CD14-positive monocyte (primary cell): ENCODE measurements at regions not wholly inside any gene's neighbourhood (a gene's known extent, or its start where the extent isn't known, plus 50 kb on each side); places are given as distances from the start of the nearest gene placed in this dataset. TPM values are rescaled to one million over a fixed set of nuclear protein-coding genes. Genes with fewer than 3 reads are reported as not detected.

Experiments
- DNase-seq, 3 donors: peaks; one replicate each; pipeline ENCODE4 v3.0.0-alpha.2; 2011 to 2022
- H2AFZ ChIP-seq: 2 replicates; pipeline ENCODE4 v1.6.0; 2012; ENCODE audit warnings: mild to moderate bottlenecking, low read depth, low read length, inconsistent platforms; ENCODE audit not compliant: insufficient read depth, poor library complexity, severe bottlenecking
- H3K27ac ChIP-seq, 2 donors: 1 replicate in 1 of 2; 2 replicates in 1 of 2; pipeline ENCODE4 v1.5.1; 2012 to 2013; ENCODE audit warnings: low read length in 2 of 2, control low read depth in 1 of 2, inconsistent platforms in 1 of 2, low read depth in 1 of 2, mild to moderate bottlenecking in 1 of 2
- H3K27me3 ChIP-seq, 2 donors: one replicate each; pipeline versions ENCODE4 v1.6.0 to v1.6.1; 2011 to 2013; ENCODE audit warnings: low read length in 2 of 2; ENCODE audit not compliant: control insufficient read depth in 2 of 2, insufficient read depth in 2 of 2
- H3K36me3 ChIP-seq, 2 donors: replicated peaks in 1 of 2; 1 replicate in 1 of 2; 2 replicates in 1 of 2; pipeline versions ENCODE4 v1.5.1 to v1.6.1; 2012 to 2013; ENCODE audit warnings: low read length in 2 of 2, control low read depth in 1 of 2, inconsistent platforms in 1 of 2, mild to moderate bottlenecking in 1 of 2; ENCODE audit not compliant: insufficient read depth in 2 of 2, control insufficient read depth in 1 of 2
- H3K4me1 ChIP-seq, 2 donors: 1 replicate in 1 of 2; 2 replicates in 1 of 2; pipeline versions ENCODE4 v1.5.1 to v1.6.1; 2012 to 2013; ENCODE audit warnings: low read length in 2 of 2, control low read depth in 1 of 2, inconsistent platforms in 1 of 2, mild to moderate bottlenecking in 1 of 2, moderate library complexity in 1 of 2; ENCODE audit not compliant: insufficient read depth in 2 of 2, control insufficient read depth in 1 of 2
- H3K4me2 ChIP-seq: replicated peaks from 2 replicates; pipeline ENCODE3; 2012; ENCODE audit warnings: low read length, moderate library complexity, mild to moderate bottlenecking; ENCODE audit not compliant: poor library complexity, severe bottlenecking; ENCODE audit errors: extremely low read depth
- H3K4me3 ChIP-seq, 3 experiments: fragments of 200-600 bp in 1 of 3; sonication (generic) in 1 of 3; replicated peaks in 1 of 3; 1 replicate in 2 of 3; 2 replicates in 1 of 3; pipeline ENCODE4 v1.5.1; 2011 to 2013; ENCODE audit warnings: low read length in 3 of 3, mild to moderate bottlenecking in 3 of 3, control low read depth in 2 of 3, low read depth in 2 of 3, inconsistent platforms in 1 of 3, moderate library complexity in 1 of 3
- H3K79me2 ChIP-seq: 2 replicates; pipeline ENCODE4 v1.6.0; 2012; ENCODE audit warnings: mild to moderate bottlenecking, control low read depth, inconsistent platforms, low read length, moderate library complexity; ENCODE audit not compliant: insufficient read depth
- H3K9ac ChIP-seq: 2 replicates; pipeline ENCODE4 v1.6.0; 2017; ENCODE audit warnings: low read length, mild to moderate bottlenecking; ENCODE audit not compliant: insufficient read depth, poor library complexity, severe bottlenecking
- H3K9me3 ChIP-seq, 2 donors: replicated peaks in 1 of 2; 1 replicate in 1 of 2; 2 replicates in 1 of 2; pipeline versions ENCODE4 v1.5.1 to v1.6.1; 2012 to 2013; ENCODE audit warnings: low read length in 2 of 2, control low read depth in 1 of 2; ENCODE audit not compliant: control insufficient read depth in 1 of 2, insufficient read depth in 1 of 2
- H4K20me1 ChIP-seq: 2 replicates; pipeline ENCODE4 v1.6.0; 2012; ENCODE audit warnings: mild to moderate bottlenecking, low read length, control low read depth, moderate library complexity; ENCODE audit not compliant: insufficient read depth
- H3K27ac Mint-ChIP-seq, 7 donors: one replicate each; pipeline ENCODE4 v1.8.0; 2020; ENCODE audit warnings: mild to moderate bottlenecking in 7 of 7, mixed read lengths in 7 of 7, moderate library complexity in 6 of 7, inconsistent platforms in 2 of 7
- H3K27me3 Mint-ChIP-seq, 3 donors: one replicate each; pipeline ENCODE4 v1.8.0; 2021 to 2022; ENCODE audit warnings: low read depth in 3 of 3, mild to moderate bottlenecking in 3 of 3, mixed read lengths in 3 of 3, moderate library complexity in 3 of 3, inconsistent platforms in 1 of 3
- H3K36me3 Mint-ChIP-seq, 2 donors: one replicate each; pipeline ENCODE4 v1.8.0; 2020; ENCODE audit warnings: mixed read lengths in 2 of 2, inconsistent platforms in 1 of 2, mild to moderate bottlenecking in 1 of 2
- H3K4me1 Mint-ChIP-seq: one replicate; pipeline ENCODE4 v1.8.0; 2020; ENCODE audit warnings: mild to moderate bottlenecking, mixed read lengths
- H3K4me3 Mint-ChIP-seq, 2 donors: one replicate each; pipeline ENCODE4 v1.8.0; 2020; ENCODE audit warnings: mild to moderate bottlenecking in 2 of 2, mixed read lengths in 2 of 2, moderate library complexity in 1 of 2
- H3K9me3 Mint-ChIP-seq, 7 donors: one replicate each; pipeline ENCODE4 v1.8.0; 2020 to 2022; ENCODE audit warnings: mixed read lengths in 7 of 7, mild to moderate bottlenecking in 6 of 7, moderate library complexity in 6 of 7, inconsistent platforms in 2 of 7
- WGBS: methylation state at CpG from one replicate; pipeline ENCODE4 v1.1.5; 2013; ENCODE audit warnings: missing lambda C conversion rate; ENCODE audit not compliant: insufficient coverage; 5-methylcytosine and 5-hydroxymethylcytosine counted together
- intact Hi-C, 2 donors: fragments of 100-400 bp; cut with micrococcal nuclease; formaldehyde crosslinking; loops; one replicate each; pipeline versions ENCODE4 v1.15.0 to v1.15.1; 2023
- small RNA-seq: library from RNA; depleted of rRNA; stranded (forward); fragments of <200 nt; gene quantifications from one replicate; pipeline ENCODE3, GENCODE V24; 2012; ENCODE audit warnings: low read depth; ENCODE audit not compliant: insufficient read length
- TF ChIP-seq, protein P1 (sequence below): fragments of 200-600 bp; IDR thresholded peaks from one replicate; pipeline ENCODE4 v1.8.0; 2022; ENCODE audit warnings: antibody characterized with exemption, mild to moderate bottlenecking

DNA sequence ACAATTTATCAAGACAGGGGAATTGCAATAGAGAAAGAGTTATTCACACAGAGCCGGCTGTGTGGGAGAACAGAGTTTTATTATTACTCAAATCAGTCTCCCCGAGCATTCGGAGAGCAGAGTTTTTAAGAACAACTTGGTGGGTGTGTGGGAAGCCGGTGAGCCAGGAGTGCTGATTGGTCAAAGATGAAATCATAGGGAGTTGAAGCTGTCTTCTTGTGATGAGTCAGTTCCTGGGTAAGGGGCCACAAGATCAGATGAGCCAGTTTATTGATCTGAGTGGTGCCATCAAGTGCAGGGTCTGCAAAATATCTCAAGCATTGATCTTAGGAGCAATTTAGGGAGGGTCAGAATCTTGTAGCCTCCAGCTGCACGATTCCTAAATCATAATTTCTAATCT, 50.0 kb upstream of the ECI2 start:
- no peaks in the 10 kb centered on the region for H3K4me1 Mint-ChIP-seq
- no peaks in the 10 kb centered on the region for H3K9me3 ChIP-seq
- H3K27ac ChIP-seq = no peak overlapping the region
- H3K27me3 ChIP-seq = no peaks in the 10 kb centered on the region
- H3K36me3 Mint-ChIP-seq = no peaks in the 10 kb centered on the region
- no peak overlapping the region for H3K27ac Mint-ChIP-seq
- no peak for DNase-seq
- H3K4me3 Mint-ChIP-seq = no peak overlapping the region
- TF ChIP-seq, protein P1, sequence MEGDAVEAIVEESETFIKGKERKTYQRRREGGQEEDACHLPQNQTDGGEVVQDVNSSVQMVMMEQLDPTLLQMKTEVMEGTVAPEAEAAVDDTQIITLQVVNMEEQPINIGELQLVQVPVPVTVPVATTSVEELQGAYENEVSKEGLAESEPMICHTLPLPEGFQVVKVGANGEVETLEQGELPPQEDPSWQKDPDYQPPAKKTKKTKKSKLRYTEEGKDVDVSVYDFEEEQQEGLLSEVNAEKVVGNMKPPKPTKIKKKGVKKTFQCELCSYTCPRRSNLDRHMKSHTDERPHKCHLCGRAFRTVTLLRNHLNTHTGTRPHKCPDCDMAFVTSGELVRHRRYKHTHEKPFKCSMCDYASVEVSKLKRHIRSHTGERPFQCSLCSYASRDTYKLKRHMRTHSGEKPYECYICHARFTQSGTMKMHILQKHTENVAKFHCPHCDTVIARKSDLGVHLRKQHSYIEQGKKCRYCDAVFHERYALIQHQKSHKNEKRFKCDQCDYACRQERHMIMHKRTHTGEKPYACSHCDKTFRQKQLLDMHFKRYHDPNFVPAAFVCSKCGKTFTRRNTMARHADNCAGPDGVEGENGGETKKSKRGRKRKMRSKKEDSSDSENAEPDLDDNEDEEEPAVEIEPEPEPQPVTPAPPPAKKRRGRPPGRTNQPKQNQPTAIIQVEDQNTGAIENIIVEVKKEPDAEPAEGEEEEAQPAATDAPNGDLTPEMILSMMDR = no peak
- H3K9ac ChIP-seq = no peak overlapping the region
- no peaks in the 10 kb centered on the region for H3K36me3 ChIP-seq
- no peaks in the 10 kb centered on the region for H4K20me1 ChIP-seq
- no peaks in the 10 kb centered on the region for H3K79me2 ChIP-seq
- intact Hi-C loops = no loop called here
- peaks cover 1 to 4% (median 2%) of the 10 kb centered on the region in 3 donors for H3K27me3 Mint-ChIP-seq
- H3K4me2 ChIP-seq = no peak overlapping the region
- no peak overlapping the region for H3K4me3 ChIP-seq
- no peak overlapping the region for H2AFZ ChIP-seq
- H3K9me3 Mint-ChIP-seq = peaks cover 2 to 8% (median 4%) of the 10 kb centered on the region in 7 donors
- H3K4me1 ChIP-seq = no peaks in the 10 kb centered on the region
- WGBS = 87% methylated on average over 4 of the region's 5 CpGs

Small RNA genes lying in the stretch of these regions (small RNA-seq; reads per million reads assigned to genes)
- gene AL133393.1 (not detected), gene RNA5SP202 (1.7 reads per million)
